WTC11 (cell line): ENCODE measurements at regions not wholly inside any gene's neighbourhood (a gene's known extent, or its start where the extent isn't known, plus 50 kb on each side); places are given as distances from the start of the nearest gene placed in this dataset.
A peak's percentile ranks its signal among the peaks of the same experiment; 100 is the strongest.
"Not testable (repeated sequence)": the region's sequence is repeated elsewhere in the genome, so short reads cannot be mapped to it uniquely, and the experiment has no call there.

Experiments
- ATAC-seq: fragments of 200-7000 bp; cut with Tn5 transposase; 2 replicates; pipeline ENCODE4 v1.10.0; 2021; ENCODE audit warnings: mild to moderate bottlenecking, moderate library complexity
- CTCF ChIA-PET: fragments of 300-600 bp; sonication (Branson Sonifier 250); formaldehyde crosslinking; loops from one replicate; lab custom pipeline; 2021; ENCODE audit warnings: antibody characterized with exemption; lab: Charles Lee
- POLR2A ChIA-PET: fragments of 350-600 bp; sonication (Branson Sonifier 250); formaldehyde crosslinking; loops from one replicate; lab custom pipeline; 2021; ENCODE audit warnings: antibody characterized with exemption; lab: Charles Lee
- DNase-seq: peaks from one replicate; pipeline ENCODE4 v3.0.0; 2021; ENCODE audit warnings: low spot score
- H3K27ac Mint-ChIP-seq: 2 replicates; pipeline ENCODE4 v1.8.0; 2021; ENCODE audit warnings: mixed read lengths
- H3K27me3 Mint-ChIP-seq: 2 replicates; pipeline ENCODE4 v1.8.0; 2021; ENCODE audit warnings: low read depth, mild to moderate bottlenecking, moderate library complexity, mixed read lengths
- H3K36me3 Mint-ChIP-seq: 2 replicates; pipeline ENCODE4 v1.8.0; 2021; ENCODE audit warnings: mixed read lengths
- H3K4me1 Mint-ChIP-seq: 2 replicates; pipeline ENCODE4 v1.8.0; 2022; ENCODE audit warnings: mixed read lengths
- H3K4me3 Mint-ChIP-seq: 2 replicates; pipeline ENCODE4 v1.8.0; 2021; ENCODE audit warnings: mild to moderate bottlenecking, moderate library complexity, mixed read lengths
- H3K9me3 Mint-ChIP-seq: 2 replicates; pipeline ENCODE4 v1.8.0; 2021; ENCODE audit warnings: mixed read lengths
- ATF1 ChIP-seq: sonication (generic); formaldehyde crosslinking; IDR thresholded peaks from 2 replicates; pipeline ENCODE4 v1.8.1; 2023; ENCODE audit warnings: mild to moderate bottlenecking, moderate library complexity, missing genetic modification reagents
- CREM ChIP-seq: sonication (generic); formaldehyde crosslinking; IDR thresholded peaks from 2 replicates; pipeline ENCODE4 v1.8.1; 2022; ENCODE audit warnings: mild to moderate bottlenecking, missing genetic modification reagents, moderate library complexity
- ESRRA ChIP-seq: sonication (generic); formaldehyde crosslinking; IDR thresholded peaks from 2 replicates; pipeline ENCODE4 v1.8.1; 2022; ENCODE audit warnings: mild to moderate bottlenecking, missing genetic modification reagents, borderline replicate concordance
- GABPB1 ChIP-seq: sonication (generic); formaldehyde crosslinking; IDR thresholded peaks from 2 replicates; pipeline ENCODE4 v1.8.1; 2023; ENCODE audit warnings: mild to moderate bottlenecking, missing genetic modification reagents
- GRHL2 ChIP-seq: fragments of 250-450 bp; sonication (Bioruptor Pico); IDR thresholded peaks from 2 replicates; pipeline ENCODE4 v1.8.0; 2022; ENCODE audit warnings: mild to moderate bottlenecking, moderate library complexity; ENCODE audit not compliant: insufficient replicate concordance, severe bottlenecking
- GTF2I ChIP-seq: fragments of 250-450 bp; sonication (Bioruptor Pico); conservative IDR thresholded peaks from 2 replicates; pipeline ENCODE4 v1.4.0; 2021; ENCODE audit warnings: mild to moderate bottlenecking
- HMGA2 ChIP-seq: fragments of 250-450 bp; sonication (Bioruptor Pico); IDR thresholded peaks from 2 replicates; pipeline ENCODE4 v1.4.0; 2021; ENCODE audit warnings: mild to moderate bottlenecking, moderate library complexity
- JUN ChIP-seq: sonication (generic); formaldehyde crosslinking; IDR thresholded peaks from 2 replicates; pipeline ENCODE4 v1.8.0; 2023; ENCODE audit warnings: mild to moderate bottlenecking, missing genetic modification reagents
- MYBL2 ChIP-seq: sonication (generic); formaldehyde crosslinking; IDR thresholded peaks from 2 replicates; pipeline ENCODE4 v1.8.1; 2023; ENCODE audit warnings: mild to moderate bottlenecking, moderate library complexity, missing genetic modification reagents
- NFE2L1 ChIP-seq: sonication (generic); formaldehyde crosslinking; IDR thresholded peaks from 2 replicates; pipeline ENCODE4 v1.8.1; 2023; ENCODE audit warnings: missing genetic modification reagents
- TEAD4 ChIP-seq: sonication (generic); formaldehyde crosslinking; IDR thresholded peaks from 2 replicates; pipeline ENCODE4 v1.8.0; 2022; ENCODE audit warnings: mild to moderate bottlenecking, missing genetic modification reagents
- ZBTB21 ChIP-seq: sonication (generic); formaldehyde crosslinking; IDR thresholded peaks from 2 replicates; pipeline ENCODE4 v1.8.1; 2023; ENCODE audit warnings: mild to moderate bottlenecking, missing genetic modification reagents, borderline replicate concordance
- ZNF232 ChIP-seq: sonication (generic); formaldehyde crosslinking; IDR thresholded peaks from 2 replicates; pipeline ENCODE4 v1.8.0; 2022; ENCODE audit warnings: mild to moderate bottlenecking, missing genetic modification reagents
- ZNF263 ChIP-seq: sonication (generic); formaldehyde crosslinking; IDR thresholded peaks from 2 replicates; pipeline ENCODE4 v1.8.1; 2022; ENCODE audit warnings: low read depth, mild to moderate bottlenecking, moderate library complexity, missing genetic modification reagents
- ZNF671 ChIP-seq: fragments of 250-450 bp; sonication (Bioruptor Pico); IDR thresholded peaks from 2 replicates; pipeline ENCODE4 v1.8.0; 2021; ENCODE audit warnings: mild to moderate bottlenecking
- TF ChIP-seq, protein P1 (sequence below): sonication (generic); formaldehyde crosslinking; IDR thresholded peaks from 2 replicates; pipeline ENCODE4 v1.8.1; 2022; ENCODE audit warnings: low read depth, missing genetic modification reagents, borderline replicate concordance
- TF ChIP-seq, protein P2 (sequence below): sonication (generic); formaldehyde crosslinking; IDR thresholded peaks from 2 replicates; pipeline ENCODE4 v1.8.0; 2022; ENCODE audit warnings: mild to moderate bottlenecking, missing genetic modification reagents
- TF ChIP-seq, protein P3 (sequence below): sonication (generic); formaldehyde crosslinking; IDR thresholded peaks from 2 replicates; pipeline ENCODE4 v1.8.1; 2022; ENCODE audit warnings: missing genetic modification reagents, borderline replicate concordance
- TF ChIP-seq, protein P4 (sequence below): sonication (generic); formaldehyde crosslinking; IDR thresholded peaks from 2 replicates; pipeline ENCODE4 v1.8.0; 2023; ENCODE audit warnings: missing genetic modification reagents, mild to moderate bottlenecking, borderline replicate concordance
- TF ChIP-seq, protein P5 (sequence below): fragments of 250-450 bp; sonication (Bioruptor Pico); IDR thresholded peaks from 2 replicates; pipeline ENCODE4 v1.9.0; 2021; ENCODE audit warnings: moderate library complexity, mild to moderate bottlenecking, inconsistent platforms, borderline replicate concordance

DNA sequence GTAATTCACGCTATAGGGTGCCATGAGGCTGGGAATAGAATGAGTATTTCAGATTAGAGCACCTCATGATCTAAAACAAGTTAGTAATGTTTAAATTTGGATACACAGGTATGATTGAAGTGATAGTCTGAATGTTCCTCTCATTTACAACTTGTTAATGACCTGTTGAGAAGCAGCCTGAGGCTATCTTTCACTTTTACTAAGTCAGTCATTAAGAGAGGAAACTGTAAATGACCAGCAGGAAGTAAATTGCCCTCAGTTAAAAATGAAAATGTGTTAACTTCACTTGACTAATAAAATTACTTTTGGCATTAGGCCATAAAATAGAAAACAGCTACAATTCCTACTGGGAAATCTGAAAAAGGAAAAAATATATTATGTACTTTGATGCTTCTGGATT lies 1042.0 kb downstream of the DNAJB9 start (continued):
- TF ChIP-seq, protein P1, sequence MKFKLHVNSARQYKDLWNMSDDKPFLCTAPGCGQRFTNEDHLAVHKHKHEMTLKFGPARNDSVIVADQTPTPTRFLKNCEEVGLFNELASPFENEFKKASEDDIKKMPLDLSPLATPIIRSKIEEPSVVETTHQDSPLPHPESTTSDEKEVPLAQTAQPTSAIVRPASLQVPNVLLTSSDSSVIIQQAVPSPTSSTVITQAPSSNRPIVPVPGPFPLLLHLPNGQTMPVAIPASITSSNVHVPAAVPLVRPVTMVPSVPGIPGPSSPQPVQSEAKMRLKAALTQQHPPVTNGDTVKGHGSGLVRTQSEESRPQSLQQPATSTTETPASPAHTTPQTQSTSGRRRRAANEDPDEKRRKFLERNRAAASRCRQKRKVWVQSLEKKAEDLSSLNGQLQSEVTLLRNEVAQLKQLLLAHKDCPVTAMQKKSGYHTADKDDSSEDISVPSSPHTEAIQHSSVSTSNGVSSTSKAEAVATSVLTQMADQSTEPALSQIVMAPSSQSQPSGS (CRISPR knock-in tag): no peak
- TF ChIP-seq CREM (CRISPR knock-in tag) (no peak), GTF2I (no peak)
- TF ChIP-seq, all 79 proteins: peak for 0

DNA sequence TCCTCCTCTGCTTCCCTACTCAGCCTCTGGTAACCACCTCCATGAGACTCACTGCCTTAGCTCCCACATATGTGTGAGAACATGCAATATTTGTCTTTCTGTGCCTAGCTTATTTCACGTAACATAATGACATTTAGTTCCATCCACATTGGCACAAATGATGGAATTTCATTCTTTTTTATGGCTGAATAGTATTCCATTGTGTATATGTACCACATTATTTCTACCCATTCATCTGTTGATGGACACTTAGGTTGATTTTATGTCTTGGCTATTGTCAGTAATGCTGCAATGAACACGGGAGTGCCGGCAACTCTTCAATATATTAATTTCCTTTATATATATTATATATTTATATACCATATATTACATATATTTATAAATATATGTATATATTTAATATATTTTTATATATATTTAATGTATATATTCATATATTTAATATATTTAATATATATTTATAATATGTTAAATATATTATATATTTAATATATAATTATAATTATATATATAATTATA lies 1046.9 kb downstream of the DNAJB9 start:
- peaks cover 15% of the 10 kb centered on the region for H3K4me1 Mint-ChIP-seq
- H3K27ac Mint-ChIP-seq: no peak overlapping the region
- peaks cover 15% of the 10 kb centered on the region for H3K9me3 Mint-ChIP-seq
- ATAC-seq (no peak), DNase-seq (no peak)
- H3K27me3 Mint-ChIP-seq: no peaks in the 10 kb centered on the region
- peak; percentile 91; the same call in 1 of the 2 replicates for TF ChIP-seq HMGA2
- no peak for TF ChIP-seq ZBTB21 (CRISPR knock-in tag)
- no peak overlapping the region for H3K4me3 Mint-ChIP-seq
- ChIA-PET CTCF (no interaction called here), POLR2A (no interaction called here)
- H3K36me3 Mint-ChIP-seq: peaks cover 14% of the 10 kb centered on the region

DNA sequence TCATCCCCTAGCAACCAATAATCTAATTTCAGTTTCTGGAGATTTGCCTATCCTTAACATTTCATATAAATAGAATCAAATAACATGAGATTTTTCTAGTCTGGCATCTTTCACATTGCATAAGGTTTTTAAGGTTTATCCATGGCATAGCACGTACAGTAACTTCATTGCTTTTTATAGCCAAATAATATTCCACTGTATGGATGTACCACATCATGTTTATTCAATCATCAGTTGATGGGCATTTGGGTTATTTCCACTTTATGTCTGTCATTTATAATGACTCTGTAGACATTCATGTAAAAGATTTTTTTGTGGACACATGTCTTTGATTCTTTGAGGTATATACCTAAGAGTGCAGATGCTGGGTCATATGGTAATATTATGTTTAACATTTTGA lies 1052.6 kb downstream of the DNAJB9 start:
- H3K4me3 Mint-ChIP-seq: no peak overlapping the region
- CTCF ChIA-PET: no interaction called here
- H3K4me1 Mint-ChIP-seq: peaks cover 7% of the 10 kb centered on the region; the same call in 1 of the 2 replicates

DNA sequence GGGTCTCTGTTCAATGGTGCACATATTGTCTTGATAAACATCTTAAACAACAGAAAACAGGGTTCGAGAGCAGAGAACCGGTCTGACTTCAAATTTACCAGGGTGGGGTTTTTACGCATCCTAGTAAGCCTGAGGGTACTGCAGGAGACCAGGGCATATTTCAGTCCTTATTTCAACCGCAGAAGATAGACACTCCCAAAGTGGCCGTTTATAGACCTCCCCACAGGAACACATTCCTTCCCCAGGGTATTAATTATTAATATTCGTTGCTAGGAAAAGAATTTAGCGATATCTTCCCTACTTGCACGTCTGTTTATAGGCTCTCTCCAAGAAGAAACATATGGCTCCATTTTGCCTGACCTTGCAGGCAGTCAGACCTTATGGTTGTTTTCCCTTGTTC lies 1063.2 kb downstream of the DNAJB9 start:
- H3K27ac Mint-ChIP-seq, H3K4me3 Mint-ChIP-seq, H3K27me3 Mint-ChIP-seq, POLR2A ChIA-PET, CTCF ChIA-PET, ATAC-seq, DNase-seq: not testable (repeated sequence)
- H3K4me1 Mint-ChIP-seq: peaks cover 16% of the 10 kb centered on the region
- H3K9me3 Mint-ChIP-seq: peaks cover 22% of the 10 kb centered on the region
- H3K36me3 Mint-ChIP-seq: peaks cover 25% of the 10 kb centered on the region

More for the DNA sequence above, 1052.6 kb downstream of the DNAJB9 start:
- H3K27ac Mint-ChIP-seq: no peak overlapping the region; the same call in 1 of the 2 replicates
- peaks cover 45% of the 10 kb centered on the region for H3K36me3 Mint-ChIP-seq
- TF ChIP-seq, protein P2, sequence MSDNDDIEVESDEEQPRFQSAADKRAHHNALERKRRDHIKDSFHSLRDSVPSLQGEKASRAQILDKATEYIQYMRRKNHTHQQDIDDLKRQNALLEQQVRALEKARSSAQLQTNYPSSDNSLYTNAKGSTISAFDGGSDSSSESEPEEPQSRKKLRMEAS (CRISPR knock-in tag): no peak
- TF ChIP-seq ATF1 (CRISPR knock-in tag) (no peak), ESRRA (no peak)
- POLR2A ChIA-PET: no interaction called here
- DNase-seq: no peak
- ATAC-seq: no peak
- H3K27me3 Mint-ChIP-seq: no peaks in the 10 kb centered on the region; the same call in 1 of the 2 replicates
- H3K9me3 Mint-ChIP-seq: peaks cover 48% of the 10 kb centered on the region

DNA sequence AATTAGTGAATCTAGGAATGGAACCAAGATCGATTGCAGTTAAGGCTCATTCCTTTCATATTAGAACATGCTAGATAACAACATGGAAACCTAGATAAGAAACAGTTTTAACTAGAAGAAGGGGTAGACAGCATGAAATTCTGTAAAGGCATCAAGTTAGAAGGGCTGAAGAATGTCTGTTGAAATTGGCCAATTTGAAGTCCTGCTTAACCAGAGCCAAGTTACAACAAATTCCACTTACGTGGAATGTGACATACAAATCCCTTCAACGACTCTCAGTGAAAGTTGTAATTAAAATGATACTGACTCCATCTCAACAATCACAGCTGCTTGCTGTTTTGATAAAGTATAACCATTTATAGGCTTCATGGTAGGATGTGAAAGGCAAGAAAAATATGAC lies 1065.7 kb downstream of the DNAJB9 start:
- peaks cover 36% of the 10 kb centered on the region for H3K4me1 Mint-ChIP-seq
- ATAC-seq (no peak), DNase-seq (no peak)
- H3K4me3 Mint-ChIP-seq: no peak overlapping the region
- H3K9me3 Mint-ChIP-seq: peaks cover 22% of the 10 kb centered on the region
- no peaks in the 10 kb centered on the region for H3K27me3 Mint-ChIP-seq
- peaks cover 25% of the 10 kb centered on the region for H3K36me3 Mint-ChIP-seq
- H3K27ac Mint-ChIP-seq: no peak overlapping the region
- CTCF ChIA-PET: no interaction called here
- POLR2A ChIA-PET: no interaction called here
- TF ChIP-seq NFE2L1 (no peak), TEAD4 (no peak), ESRRA (no peak), HMGA2 (no peak), GRHL2 (CRISPR knock-in tag) (no peak), ZNF232 (no peak), MYBL2 (CRISPR knock-in tag) (no peak), GABPB1 (no peak), ZNF263 (no peak), ZNF671 (no peak), JUN (no peak)
- TF ChIP-seq, protein P3, sequence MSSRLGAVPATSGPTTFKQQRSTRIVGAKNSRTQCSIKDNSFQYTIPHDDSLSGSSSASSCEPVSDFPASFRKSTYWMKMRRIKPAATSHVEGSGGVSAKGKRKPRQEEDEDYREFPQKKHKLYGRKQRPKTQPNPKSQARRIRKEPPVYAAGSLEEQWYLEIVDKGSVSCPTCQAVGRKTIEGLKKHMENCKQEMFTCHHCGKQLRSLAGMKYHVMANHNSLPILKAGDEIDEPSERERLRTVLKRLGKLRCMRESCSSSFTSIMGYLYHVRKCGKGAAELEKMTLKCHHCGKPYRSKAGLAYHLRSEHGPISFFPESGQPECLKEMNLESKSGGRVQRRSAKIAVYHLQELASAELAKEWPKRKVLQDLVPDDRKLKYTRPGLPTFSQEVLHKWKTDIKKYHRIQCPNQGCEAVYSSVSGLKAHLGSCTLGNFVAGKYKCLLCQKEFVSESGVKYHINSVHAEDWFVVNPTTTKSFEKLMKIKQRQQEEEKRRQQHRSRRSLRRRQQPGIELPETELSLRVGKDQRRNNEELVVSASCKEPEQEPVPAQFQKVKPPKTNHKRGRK (CRISPR knock-in tag): no peak
- TF ChIP-seq, protein P4, sequence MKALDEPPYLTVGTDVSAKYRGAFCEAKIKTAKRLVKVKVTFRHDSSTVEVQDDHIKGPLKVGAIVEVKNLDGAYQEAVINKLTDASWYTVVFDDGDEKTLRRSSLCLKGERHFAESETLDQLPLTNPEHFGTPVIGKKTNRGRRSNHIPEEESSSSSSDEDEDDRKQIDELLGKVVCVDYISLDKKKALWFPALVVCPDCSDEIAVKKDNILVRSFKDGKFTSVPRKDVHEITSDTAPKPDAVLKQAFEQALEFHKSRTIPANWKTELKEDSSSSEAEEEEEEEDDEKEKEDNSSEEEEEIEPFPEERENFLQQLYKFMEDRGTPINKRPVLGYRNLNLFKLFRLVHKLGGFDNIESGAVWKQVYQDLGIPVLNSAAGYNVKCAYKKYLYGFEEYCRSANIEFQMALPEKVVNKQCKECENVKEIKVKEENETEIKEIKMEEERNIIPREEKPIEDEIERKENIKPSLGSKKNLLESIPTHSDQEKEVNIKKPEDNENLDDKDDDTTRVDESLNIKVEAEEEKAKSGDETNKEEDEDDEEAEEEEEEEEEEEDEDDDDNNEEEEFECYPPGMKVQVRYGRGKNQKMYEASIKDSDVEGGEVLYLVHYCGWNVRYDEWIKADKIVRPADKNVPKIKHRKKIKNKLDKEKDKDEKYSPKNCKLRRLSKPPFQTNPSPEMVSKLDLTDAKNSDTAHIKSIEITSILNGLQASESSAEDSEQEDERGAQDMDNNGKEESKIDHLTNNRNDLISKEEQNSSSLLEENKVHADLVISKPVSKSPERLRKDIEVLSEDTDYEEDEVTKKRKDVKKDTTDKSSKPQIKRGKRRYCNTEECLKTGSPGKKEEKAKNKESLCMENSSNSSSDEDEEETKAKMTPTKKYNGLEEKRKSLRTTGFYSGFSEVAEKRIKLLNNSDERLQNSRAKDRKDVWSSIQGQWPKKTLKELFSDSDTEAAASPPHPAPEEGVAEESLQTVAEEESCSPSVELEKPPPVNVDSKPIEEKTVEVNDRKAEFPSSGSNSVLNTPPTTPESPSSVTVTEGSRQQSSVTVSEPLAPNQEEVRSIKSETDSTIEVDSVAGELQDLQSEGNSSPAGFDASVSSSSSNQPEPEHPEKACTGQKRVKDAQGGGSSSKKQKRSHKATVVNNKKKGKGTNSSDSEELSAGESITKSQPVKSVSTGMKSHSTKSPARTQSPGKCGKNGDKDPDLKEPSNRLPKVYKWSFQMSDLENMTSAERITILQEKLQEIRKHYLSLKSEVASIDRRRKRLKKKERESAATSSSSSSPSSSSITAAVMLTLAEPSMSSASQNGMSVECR (CRISPR knock-in tag): no peak
- TF ChIP-seq, protein P5, sequence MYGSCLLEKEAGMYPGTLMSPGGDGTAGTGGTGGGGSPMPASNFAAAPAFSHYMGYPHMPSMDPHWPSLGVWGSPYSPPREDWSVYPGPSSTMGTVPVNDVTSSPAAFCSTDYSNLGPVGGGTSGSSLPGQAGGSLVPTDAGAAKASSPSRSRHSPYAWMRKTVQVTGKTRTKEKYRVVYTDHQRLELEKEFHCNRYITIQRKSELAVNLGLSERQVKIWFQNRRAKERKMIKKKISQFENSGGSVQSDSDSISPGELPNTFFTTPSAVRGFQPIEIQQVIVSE (CRISPR knock-in tag): no peak
